A673 (cell line): ENCODE measurements at regions not wholly inside any gene's neighbourhood (a gene's known extent, or its start where the extent isn't known, plus 50 kb on each side); places are given as distances from the start of the nearest gene placed in this dataset.

Experiments
- BruUV-seq: library from RNA; stranded (reverse); fragments of 400-500 nt; replicated peaks from 2 replicates; lab custom pipeline; 2021; lab: Mats Ljungman, UMichigan
- CTCF ChIA-PET: fragments of 300-600 bp; sonication (Branson Sonifier 250); formaldehyde crosslinking; loops from one replicate; lab custom pipeline; 2022; ENCODE audit warnings: antibody characterized with exemption; lab: Charles Lee
- POLR2A ChIA-PET: fragments of 300-600 bp; sonication (Branson Sonifier 250); formaldehyde crosslinking; loops from one replicate; lab custom pipeline; 2022; ENCODE audit warnings: antibody characterized with exemption; ENCODE audit not compliant: low non-redundant PET; lab: Charles Lee
- DNase-seq: peaks from one replicate; pipeline ENCODE4 v3.0.0-alpha.2; 2015; ENCODE audit warnings: low spot score
- H3K27ac ChIP-seq: fragments of 200-600 bp; sonication (generic); 2 replicates; pipeline ENCODE4 v1.5.1; 2016; ENCODE audit warnings: mixed run types, low read depth, mild to moderate bottlenecking, mixed read lengths, antibody characterized with exemption, low read length; ENCODE audit not compliant: poor library complexity, severe bottlenecking
- H3K27me3 ChIP-seq: fragments of 200-600 bp; sonication (generic); replicated peaks from 2 replicates; pipeline ENCODE4 v1.6.1; 2017; ENCODE audit warnings: mixed run types, low read depth, mild to moderate bottlenecking, mixed read lengths, antibody characterized with exemption, low read length; ENCODE audit not compliant: insufficient read depth, poor library complexity
- H3K36me3 ChIP-seq: fragments of 200-600 bp; sonication (generic); 2 replicates; pipeline ENCODE4 v1.6.1; 2016; ENCODE audit warnings: mixed run types, mild to moderate bottlenecking, mixed read lengths, antibody characterized with exemption, low read length; ENCODE audit not compliant: insufficient read depth, poor library complexity, severe bottlenecking
- H3K4me1 ChIP-seq: fragments of 200-600 bp; sonication (generic); 2 replicates; pipeline ENCODE4 v1.6.1; 2017; ENCODE audit warnings: mixed run types, mild to moderate bottlenecking, mixed read lengths, antibody characterized with exemption, low read length; ENCODE audit not compliant: insufficient read depth, poor library complexity, severe bottlenecking
- H3K4me3 ChIP-seq: fragments of 200-600 bp; sonication (generic); 2 replicates; pipeline ENCODE4 v1.5.1; 2016; ENCODE audit warnings: low read depth, mixed run types, mild to moderate bottlenecking, mixed read lengths, low read length; ENCODE audit not compliant: poor library complexity, severe bottlenecking
- H3K9me3 ChIP-seq: fragments of 200-600 bp; sonication (generic); 2 replicates; pipeline ENCODE4 v1.6.1; 2016; ENCODE audit warnings: mixed run types, low read depth, mild to moderate bottlenecking, mixed read lengths, antibody characterized with exemption, low read length; ENCODE audit not compliant: poor library complexity, severe bottlenecking
- EZH2 ChIP-seq: fragments of 200-600 bp; sonication (generic); IDR thresholded peaks from 2 replicates; pipeline ENCODE4 v1.6.1; 2017; ENCODE audit warnings: borderline replicate concordance, low read depth, mild to moderate bottlenecking, mixed read lengths, antibody characterized with exemption, low read length; ENCODE audit not compliant: poor library complexity, severe bottlenecking
- intact Hi-C: fragments of 100-400 bp; cut with micrococcal nuclease; formaldehyde crosslinking; loops from one replicate; pipeline ENCODE4 v1.10.0; 2022; ENCODE audit not compliant: unreplicated experiment
- TF ChIP-seq, protein P1 (sequence below): fragments of 300-800, 200-600 bp; sonication (generic); conservative IDR thresholded peaks from 2 replicates; pipeline ENCODE4 v1.5.1; 2017; ENCODE audit warnings: low read depth, mild to moderate bottlenecking, antibody characterized with exemption, low read length, moderate library complexity, mixed read lengths

DNA sequence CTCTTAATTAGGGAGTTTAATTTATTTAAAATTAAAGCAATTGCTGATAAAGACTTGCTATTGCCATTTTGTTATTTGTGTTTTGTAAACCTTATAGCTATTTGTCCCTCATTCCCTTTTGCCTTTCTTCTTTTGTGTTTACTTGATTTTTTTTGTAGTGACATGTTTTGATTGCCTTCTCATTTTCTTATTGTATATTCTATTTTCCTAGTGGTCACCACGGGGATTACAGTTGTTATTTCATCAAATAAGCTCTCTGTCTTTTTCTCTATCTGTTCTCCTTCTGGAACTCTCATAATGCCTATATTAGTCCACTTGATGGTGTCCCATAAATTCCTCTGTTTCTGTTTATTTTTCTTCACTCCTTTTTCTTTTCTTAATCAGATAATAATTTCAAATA is 64.4 kb upstream of the FRY start:
- DNase-seq: no peak
- no peaks in the 10 kb centered on the region for H3K36me3 ChIP-seq
- H3K4me1 ChIP-seq: no peaks in the 10 kb centered on the region
- H3K9me3 ChIP-seq: no peaks in the 10 kb centered on the region
- H3K27me3 ChIP-seq: peaks cover 3% of the 10 kb centered on the region
- intact Hi-C loops: no loop called here
- H3K27ac ChIP-seq: no peak overlapping the region
- no peak overlapping the region for H3K4me3 ChIP-seq
- no peak for TF ChIP-seq EZH2
- TF ChIP-seq, protein P1, sequence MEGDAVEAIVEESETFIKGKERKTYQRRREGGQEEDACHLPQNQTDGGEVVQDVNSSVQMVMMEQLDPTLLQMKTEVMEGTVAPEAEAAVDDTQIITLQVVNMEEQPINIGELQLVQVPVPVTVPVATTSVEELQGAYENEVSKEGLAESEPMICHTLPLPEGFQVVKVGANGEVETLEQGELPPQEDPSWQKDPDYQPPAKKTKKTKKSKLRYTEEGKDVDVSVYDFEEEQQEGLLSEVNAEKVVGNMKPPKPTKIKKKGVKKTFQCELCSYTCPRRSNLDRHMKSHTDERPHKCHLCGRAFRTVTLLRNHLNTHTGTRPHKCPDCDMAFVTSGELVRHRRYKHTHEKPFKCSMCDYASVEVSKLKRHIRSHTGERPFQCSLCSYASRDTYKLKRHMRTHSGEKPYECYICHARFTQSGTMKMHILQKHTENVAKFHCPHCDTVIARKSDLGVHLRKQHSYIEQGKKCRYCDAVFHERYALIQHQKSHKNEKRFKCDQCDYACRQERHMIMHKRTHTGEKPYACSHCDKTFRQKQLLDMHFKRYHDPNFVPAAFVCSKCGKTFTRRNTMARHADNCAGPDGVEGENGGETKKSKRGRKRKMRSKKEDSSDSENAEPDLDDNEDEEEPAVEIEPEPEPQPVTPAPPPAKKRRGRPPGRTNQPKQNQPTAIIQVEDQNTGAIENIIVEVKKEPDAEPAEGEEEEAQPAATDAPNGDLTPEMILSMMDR: peak; percentile 33
- ChIA-PET CTCF (no interaction called here), POLR2A (interaction anchor here (0.7 kb wide), 1 partner anchor 199 kb away, joined by 4 read pairs; no protein-coding TSS in a partner anchor)
- no TSS peak for BruUV-seq

DNA sequence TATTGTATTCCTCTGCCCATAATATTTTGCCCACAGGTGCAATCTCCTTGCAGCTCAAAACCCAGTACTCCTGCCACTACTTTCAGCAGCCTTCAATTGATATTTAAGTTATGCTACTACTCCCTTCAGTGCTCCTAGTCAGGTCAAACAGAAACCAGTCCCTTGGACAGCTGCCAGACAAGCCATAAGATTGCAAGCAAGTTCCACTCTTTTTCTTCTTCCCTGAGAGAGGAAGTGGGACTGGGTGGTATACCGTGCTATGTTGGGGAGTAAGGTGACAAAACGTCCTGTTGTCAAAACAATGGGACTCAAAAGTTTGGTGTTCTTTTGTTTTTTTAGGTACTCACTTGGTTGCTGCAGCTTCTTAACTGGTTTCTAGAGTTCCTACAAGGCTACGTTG is 63.1 kb upstream of the FRY start:
- no peaks in the 10 kb centered on the region for H3K9me3 ChIP-seq
- TF ChIP-seq, protein P1: no peak
- no peak for TF ChIP-seq EZH2
- no peak overlapping the region for H3K4me3 ChIP-seq
- peaks cover 3% of the 10 kb centered on the region for H3K27me3 ChIP-seq
- DNase-seq: no peak
- no peak overlapping the region for H3K27ac ChIP-seq
- H3K4me1 ChIP-seq: no peaks in the 10 kb centered on the region
- POLR2A ChIA-PET: no interaction called here
- intact Hi-C loops: no loop called here
- H3K36me3 ChIP-seq: no peaks in the 10 kb centered on the region
- BruUV-seq: no TSS peak
- CTCF ChIA-PET: no interaction called here

DNA sequence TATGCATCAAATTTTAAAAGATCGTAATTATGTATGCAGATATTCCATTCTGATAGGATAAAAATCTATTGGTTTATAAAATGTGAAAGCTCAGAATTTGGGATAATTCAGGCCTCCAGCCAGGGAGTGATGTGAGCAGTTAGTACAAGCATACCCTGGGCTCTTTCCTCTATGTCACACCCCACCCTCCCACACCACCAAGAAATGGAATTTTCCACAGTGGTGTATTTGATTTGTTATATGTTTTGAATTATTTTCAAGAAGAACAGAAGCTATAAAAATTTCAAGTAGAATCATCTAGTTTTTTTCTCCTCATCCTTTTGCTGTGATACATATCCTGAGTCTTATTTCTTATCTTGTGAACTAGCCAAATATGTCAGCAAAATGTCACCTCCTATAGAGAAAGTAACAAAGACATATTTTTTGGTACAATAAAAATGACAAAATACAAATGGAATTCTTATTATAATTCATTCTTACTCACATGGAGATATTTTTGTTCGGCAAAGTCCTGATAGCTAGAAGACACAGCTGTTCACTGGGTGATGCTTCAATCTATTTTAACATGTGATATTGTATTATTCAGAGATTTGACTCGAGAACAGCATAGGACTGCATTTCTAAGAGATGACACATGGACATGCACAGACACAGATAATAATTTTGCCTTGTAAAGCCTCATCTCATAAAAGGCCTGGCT is 61.2 kb upstream of the FRY start:
- no peak for DNase-seq
- BruUV-seq: no TSS peak
- no peak overlapping the region for H3K27ac ChIP-seq
- ChIA-PET CTCF (no interaction called here), POLR2A (no interaction called here)
- intact Hi-C loops: no loop called here
- TF ChIP-seq, protein P1: no peak
- TF ChIP-seq EZH2: no peak
- H3K27me3 ChIP-seq: no peaks in the 10 kb centered on the region
- no peak overlapping the region for H3K4me3 ChIP-seq
- no peaks in the 10 kb centered on the region for H3K9me3 ChIP-seq
- no peaks in the 10 kb centered on the region for H3K36me3 ChIP-seq
- no peaks in the 10 kb centered on the region for H3K4me1 ChIP-seq
